ENCODE measurements at regions not wholly inside any gene's neighbourhood (a gene's known extent, or its start where the extent isn't known, plus 50 kb on each side); places are given as distances from the start of the nearest gene placed in this dataset.

DNA sequence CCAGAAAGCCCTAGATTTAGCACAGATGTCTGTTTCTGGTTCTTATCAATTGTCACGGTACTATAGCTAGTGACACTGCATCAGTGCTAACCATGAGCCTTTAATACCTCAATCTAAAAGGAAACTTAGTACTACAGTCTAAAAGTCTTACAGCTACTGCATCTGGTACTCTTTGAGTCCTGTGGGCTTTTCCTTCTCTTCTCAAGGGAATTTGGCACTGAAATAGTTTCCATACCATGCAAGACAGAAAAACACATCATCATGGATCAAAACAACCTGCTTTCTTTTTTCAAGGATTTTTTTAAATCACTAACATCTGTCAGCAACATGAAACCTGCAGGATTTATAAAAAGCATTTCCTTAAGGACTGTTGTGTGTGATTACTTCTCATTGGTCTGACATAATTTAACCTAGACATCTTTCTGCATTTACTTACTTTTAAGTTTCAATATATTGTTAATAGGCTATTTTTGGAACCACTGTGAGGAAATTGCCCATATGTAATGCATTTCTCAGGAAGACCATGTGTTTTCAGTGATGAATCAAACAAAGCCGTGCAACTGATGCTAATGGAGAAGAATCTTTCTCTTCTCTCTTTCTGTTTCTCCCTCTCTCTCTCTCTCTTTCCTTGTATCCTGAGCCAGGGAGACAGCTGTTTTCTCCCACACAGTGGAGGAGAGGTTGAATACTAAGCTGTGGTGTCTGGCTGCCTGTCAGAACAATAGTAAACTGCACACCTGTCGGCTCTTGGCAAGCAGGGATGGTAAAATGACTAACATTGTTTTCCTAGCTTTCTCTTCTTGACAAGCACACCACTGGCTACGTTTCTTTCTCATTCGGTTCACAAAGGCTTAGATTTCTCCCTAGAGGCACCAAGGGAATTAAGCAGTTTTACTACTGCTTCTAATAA, 273.4 kb downstream of the CSNK1G3 start:
- no peak for DNase-seq (ENCODE audit: low spot score)

DNA sequence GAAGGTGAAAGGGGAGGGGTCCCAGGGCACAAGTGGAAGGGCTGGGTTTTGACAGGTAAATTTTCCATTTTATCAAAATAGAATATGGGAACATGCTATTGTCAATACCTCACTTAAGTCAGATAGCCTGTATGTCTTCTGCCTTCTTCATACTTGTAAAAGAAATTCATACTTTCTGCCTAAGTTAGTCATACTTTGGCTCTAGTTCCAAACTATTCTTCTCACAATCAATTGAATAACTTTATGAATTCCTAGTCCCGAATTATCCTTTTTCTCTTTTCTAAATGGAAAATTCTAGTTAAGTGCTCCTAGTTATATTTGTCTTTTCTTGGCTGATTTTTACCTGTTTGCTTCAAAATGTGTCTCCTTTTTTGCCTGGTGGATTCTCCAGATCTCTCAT, 271.4 kb downstream of the CSNK1G3 start:
- no peak for DNase-seq (ENCODE audit: low spot score)

DNA sequence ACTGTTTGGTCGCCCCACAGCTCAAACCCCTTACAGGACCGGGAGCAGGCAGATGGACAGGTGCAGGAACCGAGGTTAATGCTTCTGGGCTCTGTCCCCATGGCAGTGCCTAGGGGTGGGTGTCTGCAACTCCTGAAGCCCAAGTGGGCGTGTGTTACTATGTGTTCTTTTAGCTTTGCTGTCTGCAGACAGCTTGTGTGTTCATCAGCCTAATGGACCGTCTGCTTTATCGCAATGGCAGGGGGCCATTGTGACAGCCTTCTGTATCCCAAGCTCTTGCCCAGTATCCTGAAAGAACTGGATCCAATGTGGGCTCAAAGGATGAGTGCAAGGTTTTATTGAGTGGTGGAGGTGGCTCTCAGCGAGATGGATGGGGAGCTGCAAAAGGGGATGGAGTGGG, 266.7 kb downstream of the CSNK1G3 start:
- DNase-seq (ENCODE audit: low spot score), result no peak

DNA sequence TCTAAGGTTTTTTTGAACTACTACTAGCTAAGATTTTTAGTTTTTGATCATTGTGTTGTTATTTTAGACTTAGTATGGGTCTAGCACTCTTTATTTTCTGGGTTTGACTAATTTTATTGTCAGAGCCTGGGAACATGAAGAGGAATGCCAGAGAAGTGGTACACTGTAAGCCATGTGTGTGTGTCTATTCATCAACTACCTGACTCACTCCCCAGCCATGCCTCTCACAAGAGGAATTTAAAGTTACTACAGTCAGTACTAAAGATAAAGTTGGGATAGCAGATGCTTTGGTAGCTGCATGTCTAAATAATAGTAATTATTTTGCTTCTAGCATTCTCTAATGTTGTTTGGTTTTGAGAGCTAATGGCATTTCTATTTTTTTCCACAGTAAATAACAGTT, 264.8 kb downstream of the CSNK1G3 start:
- no peak for DNase-seq (ENCODE audit: low spot score)

DNA sequence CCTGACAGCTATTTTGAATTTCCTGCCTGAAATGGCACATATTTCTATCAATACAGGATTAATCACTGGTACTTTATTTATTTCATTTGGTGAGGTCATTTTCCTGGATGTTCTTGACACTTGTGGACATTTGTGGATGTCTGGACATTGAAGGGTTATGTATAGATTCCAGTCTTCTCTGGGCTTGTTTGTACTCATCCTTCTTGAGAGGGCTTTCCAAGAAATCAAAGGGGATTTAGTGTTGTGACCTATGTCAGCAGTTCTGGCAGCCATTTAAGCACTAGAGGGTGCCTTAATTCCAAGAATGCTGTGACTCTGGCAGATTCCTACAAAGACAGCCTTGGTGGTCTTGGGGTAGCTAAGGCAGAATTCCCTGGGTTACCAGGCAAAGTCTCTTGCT, 259.7 kb downstream of the CSNK1G3 start:
- no peak for DNase-seq (ENCODE audit: low spot score)

DNA sequence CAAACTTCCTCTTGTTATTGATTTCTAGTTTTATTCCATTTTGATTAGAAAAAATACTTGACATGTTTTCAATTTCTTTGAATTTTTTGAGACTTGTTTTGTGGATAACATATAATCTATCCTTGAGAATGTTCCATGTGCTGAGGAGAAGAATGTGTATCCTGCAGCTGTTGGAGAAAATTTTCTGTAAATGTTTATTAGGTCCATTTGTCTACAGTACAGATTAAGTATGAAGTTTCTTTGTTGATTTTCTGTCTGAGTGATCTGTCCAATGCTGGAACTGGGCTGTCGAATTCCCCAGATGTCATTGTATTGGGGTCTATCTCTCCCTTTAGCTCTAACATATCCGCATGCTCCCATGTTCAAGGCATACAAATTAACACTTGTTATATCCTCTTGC, 251.2 kb downstream of the CSNK1G3 start:
- DNase-seq (ENCODE audit: low spot score), result no peak

DNA sequence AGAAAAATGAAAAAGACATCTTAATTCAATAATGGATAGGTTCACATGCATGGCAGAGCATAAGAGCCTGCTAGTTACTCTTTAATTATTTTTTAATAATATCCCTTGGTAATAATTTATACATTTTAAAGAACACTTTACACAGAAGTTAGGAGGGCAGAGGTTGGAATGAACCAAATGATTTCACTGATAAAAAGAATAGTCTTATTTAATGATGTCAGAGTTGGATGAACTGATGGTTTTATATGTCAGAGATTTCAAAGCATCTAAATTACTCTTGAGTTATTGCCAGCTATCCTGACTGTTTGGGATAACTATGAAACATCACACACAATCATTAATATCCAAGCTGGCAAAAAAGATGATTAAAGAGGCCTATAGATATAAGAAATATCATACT, 244.8 kb downstream of the CSNK1G3 start:
- no peak for DNase-seq (ENCODE audit: low spot score)

DNA sequence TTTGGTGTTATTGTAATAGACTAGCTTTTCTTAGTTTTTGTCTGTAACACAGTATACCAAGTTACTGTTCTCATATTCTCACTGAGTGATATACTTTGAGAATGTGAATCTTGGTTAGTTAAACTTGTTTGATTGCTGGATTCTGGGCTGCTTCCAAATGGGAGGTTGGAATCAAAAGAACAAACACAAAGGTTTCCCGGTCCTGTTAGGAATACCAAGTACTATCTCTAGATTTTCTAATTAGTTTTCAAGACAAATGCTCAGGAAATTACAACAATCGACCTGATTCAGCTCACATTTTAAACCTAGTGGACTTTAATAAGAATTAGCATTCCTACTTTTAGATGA, 244.3 kb downstream of the CSNK1G3 start:
- DNase-seq (ENCODE audit: low spot score), result no peak

DNA sequence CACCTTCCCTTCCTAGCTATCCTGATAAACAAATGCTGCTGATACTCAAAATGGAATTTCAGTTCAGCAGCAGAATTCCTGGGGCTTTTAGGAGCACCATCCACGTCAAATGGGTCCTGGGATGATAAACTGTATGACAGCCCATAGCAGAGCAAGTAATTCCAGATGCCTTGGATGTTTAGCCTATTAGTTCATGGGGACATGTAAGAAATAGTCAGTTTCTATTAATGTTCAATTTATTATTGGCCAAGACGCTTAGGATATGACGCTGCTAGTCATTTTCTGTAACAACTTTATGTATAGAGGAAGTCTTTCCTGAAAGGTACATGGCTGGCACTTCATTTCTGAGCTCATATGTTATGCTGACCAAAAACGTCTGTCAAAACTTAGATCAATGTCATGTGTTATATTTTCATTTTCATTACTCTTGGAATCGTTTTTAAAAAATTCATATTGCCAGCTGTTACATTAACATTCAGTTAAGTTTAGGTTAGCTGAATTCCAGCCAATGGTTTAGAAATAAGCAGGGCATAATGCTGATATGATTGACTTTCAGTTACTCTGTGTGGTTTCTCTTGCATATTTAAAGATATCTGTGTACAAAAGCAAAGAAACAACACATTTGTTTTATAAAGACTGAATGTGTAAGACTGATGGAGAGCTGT, 243.8 kb downstream of the CSNK1G3 start:
- no peak for DNase-seq (ENCODE audit: low spot score)

DNA sequence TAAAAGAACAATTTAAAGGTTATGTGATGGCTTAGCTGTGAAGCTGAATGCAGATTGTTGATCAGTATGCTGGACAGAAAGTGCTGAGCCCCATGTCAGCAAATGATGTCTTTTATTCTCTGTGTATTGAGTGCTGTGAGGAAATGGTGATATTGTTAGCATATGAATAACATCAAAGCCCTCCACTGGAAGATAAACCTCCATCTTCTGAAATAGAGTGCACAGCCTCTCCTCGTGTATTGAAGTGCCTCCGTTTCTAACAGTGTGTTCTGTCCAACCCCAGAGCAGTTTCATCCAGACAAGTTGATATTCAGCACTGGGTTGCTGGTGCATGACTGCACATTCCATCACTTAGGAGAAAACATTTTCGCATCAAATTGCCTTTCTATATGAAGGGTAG, 242.9 kb downstream of the CSNK1G3 start:
- DNase-seq (ENCODE audit: low spot score), result no peak

DNA sequence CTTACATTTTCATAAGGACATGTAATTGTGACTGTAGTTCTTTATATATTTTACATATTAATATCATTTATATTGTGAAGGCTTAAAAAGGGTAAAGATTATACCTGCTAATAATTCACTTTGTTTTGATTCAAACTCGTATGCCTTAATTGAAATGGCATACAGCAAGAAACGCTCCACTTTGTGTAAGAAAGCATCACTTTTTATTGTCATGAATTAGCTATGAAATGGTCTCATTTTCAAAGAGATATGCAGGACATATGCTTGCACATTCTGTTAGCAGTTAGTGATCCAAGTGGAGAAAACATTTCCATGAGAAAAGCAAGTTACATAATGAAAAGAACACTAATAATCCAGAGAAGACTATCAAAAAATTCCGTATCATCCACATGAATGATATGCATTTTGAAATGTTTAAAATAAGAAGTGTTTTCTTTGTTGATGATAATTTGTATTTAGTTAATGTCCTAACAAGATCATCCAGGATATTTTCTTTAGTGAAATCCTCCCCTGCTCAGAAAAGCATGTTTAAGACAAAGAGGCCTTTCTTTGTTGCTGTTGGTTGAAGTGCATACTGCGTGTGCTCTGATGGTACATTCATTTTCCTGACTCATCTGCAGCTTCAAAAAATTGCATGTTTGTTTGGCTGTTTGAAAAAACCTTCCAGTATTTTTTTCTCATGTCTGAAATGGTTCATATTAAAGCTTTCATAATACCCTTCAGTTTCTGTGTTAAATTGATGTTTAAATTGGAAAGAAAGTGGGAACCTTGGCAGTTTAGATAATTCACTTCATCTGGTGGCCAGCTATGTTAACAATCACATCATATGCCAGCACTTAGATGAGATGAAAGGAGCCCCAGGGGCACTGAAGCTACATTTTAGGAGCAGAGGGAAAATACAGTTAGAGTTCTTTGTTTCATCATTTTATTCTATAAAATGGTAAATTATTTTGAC, 242.2 kb downstream of the CSNK1G3 start:
- DNase-seq (ENCODE audit: low spot score), result no peak

DNA sequence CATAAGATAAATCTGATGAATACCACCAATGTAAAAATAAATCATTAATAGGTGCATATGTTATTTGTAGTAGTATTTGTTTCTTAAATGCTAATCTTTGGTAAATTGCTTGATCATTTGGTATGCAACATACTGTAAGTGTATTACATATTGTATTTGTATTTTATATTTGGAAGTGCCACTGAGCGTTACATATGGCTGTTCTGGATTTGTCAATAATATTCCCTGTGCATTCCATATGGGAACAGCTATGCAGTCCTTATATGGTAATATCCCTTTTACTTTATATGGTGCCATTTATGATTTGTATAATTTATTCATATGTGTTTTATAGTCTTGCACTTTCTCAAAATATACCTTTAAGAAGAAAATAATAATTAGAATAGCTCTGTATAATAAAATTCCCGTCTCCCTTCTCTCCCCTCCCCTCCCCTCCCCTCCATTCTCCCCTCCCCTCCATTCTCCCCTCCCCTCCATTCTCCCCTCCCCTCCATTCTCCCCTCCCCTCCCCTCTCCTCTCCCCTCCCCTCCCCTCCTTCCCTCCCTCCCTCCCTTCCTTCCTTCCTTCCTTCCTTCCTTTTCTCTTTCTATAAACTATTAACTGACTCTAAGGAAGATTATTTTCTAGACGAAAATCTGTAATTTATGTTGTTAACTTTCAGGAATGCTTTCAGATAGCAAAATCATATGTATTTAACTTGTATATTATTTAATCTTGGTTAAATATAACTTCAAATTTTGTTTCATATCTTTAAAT, 241.4 kb downstream of the CSNK1G3 start:
- no peak for DNase-seq (ENCODE audit: low spot score)

DNA sequence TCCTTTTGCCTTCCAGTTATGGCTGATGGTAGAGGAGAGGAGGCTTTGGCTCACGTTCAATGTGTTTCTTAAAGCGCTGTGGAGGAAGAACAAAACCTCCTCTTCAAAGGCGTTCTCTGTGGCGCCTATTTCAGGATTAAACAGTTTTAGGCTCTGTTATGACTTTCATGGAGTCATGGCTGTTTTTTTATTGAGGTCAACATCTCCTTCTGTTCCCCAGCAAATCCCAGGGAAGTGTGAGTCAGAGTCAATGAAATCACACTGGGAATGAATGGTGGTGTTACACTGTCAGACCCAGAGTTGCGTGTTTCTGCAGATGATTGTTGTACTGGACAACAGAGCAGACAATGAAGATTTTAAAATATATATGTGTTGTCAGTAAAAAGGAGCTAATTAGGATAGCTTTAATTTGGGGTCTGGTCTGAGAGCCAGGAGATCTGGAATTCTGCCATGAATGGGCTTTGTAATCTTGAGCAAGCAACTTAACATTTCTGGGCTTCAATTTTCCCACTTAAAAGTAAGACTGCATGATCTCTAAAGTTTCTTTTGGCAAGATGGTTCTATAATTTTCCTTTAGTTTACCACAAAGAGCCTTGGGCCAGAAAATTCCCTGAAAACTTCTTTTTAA, 240.7 kb downstream of the CSNK1G3 start:
- DNase-seq (ENCODE audit: low spot score), result no peak

DNA sequence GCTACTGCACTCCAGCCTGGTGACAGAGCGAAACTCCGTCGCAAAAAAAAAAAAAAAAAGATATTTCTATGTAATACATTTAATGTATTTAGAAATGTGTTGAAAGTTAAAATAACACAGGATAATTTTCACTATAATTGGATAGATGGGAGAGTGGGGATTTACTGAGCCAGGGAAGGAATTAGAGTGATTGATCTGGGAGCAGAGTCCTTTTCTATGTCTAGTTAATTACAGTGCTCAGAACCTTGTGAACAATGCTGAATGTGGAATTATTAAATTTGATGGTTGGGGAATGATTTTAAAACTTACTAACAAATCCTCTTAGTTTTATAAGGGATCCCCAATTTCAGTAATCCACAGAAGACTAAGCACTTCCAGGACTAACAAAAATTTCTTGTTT, 239.7 kb downstream of the CSNK1G3 start:
- no peak for DNase-seq (ENCODE audit: low spot score)

DNA sequence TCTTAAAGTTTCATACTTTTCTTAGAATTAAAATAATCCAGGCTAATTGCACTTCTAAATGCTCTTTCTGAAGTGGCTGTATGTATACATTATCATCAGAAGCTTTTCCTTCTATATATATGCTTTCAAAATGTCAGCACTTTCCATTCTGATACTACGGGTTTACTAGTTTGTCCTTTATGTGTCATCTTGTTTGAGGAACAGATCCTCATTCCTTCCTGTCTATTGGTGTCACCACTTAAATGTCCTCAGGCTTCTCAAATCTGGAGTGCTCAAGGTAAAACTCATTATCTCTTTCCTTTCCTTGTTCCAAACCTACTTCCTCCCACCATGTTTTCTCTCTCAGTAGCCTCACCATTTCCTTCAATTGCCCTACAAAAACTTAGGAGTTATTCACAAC, 236.3 kb downstream of the CSNK1G3 start:
- no peak for DNase-seq (ENCODE audit: low spot score)

DNA sequence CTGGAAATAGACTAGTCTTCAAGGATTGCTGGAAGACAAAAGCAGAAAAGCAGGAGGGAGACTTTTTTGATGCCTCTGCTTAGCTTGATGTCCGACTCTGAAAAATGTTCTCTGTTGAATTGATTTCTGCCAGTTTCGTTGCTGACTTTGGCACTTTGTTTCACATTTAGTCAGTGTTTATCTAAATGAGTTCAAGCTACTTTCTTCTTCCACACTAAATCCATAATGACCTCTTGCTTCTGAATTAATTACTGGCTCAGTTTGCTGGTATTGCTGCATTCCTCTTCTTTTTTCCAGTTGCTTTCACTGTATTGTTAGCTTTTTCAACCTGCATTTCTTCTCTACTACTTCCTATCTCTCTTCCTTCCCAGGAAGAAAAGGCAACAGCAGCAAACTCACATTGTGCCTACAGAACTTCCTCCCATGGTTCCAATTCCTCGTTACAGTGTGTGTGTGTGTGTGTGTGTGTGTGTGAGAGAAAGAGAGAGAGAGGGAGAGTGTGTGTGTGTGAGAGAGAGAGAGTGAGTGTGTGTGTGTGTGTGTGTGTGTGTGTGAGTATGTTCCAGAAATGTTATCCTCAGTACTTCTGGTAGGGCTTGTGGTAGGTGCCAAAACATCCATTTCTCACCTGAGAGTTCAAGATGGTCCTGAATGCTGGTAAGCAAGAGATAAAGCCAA, 234.8 kb downstream of the CSNK1G3 start:
- no peak for DNase-seq (ENCODE audit: low spot score)

DNA sequence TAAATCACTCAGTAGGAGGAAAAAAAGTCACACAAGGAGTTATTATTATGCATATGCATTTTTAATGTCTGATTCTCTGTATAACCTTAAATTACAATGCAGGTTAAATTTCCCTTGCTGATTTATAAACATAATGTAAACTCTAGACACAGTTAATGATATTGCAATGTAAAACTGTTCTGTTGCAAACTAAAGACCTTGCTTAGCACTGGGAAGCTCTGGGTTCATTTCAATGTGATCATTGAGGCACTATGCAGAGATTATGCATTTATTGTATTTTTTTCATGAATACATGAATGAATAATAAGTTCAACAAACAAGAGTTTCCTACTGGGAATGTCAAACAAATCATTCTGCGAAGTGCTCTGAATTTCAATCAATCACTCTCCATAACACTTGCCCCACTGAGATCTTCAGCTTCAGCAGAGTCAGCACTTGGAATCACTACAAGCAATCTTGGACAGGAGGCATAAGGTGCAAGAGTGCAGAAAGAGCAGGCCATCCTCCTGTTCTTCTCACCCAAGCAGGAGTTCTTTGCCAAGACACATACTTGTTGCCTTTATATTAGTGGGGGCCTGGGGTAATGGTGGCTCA, 232.1 kb downstream of the CSNK1G3 start:
- no peak for DNase-seq (ENCODE audit: low spot score)

DNA sequence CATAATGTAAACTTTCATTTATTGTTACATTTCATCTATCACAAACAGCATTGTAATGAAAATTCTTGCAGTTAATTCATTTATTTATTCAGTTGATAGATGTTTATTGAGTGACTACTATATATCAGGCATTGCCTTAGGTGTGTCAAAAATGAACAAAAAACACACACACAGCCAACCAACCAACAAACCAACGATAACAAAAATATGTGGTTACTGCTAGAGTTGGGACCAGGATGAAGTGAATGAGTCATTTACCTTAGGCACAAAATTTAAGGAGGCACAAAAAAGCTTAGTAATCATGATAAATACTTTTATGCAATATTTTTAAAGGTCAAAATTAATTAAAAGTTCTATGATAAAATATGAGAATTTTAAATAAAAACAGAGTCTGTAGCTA, 223.4 kb downstream of the CSNK1G3 start:
- DNase-seq (ENCODE audit: low spot score), result no peak

DNA sequence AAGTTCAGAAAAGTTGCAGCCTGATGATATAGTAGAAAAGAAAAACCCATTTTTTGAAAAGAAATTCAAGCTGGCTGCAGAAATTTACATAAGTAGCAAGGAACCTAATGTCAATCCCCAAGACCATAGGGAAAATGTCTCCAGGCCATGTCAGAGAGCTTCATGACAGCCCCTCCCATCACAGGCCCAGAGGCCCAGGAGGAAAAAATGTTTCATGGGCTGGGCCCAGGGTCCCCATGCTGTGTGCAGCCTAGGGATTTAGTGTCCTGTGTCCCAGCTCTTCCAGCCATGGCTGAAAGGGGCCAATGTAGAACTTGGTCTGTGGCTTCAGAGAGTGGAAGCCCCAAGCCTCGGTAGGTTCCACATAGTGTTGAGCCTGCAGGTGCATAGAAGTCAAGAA, 220.3 kb downstream of the CSNK1G3 start:
- no peak for DNase-seq (ENCODE audit: low spot score)

DNA sequence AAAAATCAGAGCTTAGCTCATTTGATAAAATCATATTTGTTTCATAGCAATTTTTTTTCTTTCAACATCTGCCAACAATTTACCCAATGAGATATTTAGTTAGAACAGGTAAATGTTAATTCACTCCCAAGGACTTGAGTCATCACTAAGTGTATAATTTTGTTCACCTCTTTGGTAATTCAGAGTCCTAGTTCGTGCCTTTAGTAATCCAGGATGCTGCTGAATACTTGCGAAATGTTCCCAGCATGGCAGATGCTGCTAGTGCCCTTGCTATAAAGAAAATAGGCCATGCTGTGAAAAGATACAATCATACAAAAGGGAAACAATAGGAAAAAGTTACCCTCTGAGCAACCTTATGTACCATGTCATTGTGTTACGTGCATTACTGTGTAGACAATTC, 210.5 kb downstream of the CSNK1G3 start:
- DNase-seq (ENCODE audit: low spot score), result no peak

Data from ureter (tissue), 1 donor.